ENCODE measurements at regions not wholly inside any gene's neighbourhood (a gene's known extent, or its start where the extent isn't known, plus 50 kb on each side); places are given as distances from the start of the nearest gene placed in this dataset.

DNA sequence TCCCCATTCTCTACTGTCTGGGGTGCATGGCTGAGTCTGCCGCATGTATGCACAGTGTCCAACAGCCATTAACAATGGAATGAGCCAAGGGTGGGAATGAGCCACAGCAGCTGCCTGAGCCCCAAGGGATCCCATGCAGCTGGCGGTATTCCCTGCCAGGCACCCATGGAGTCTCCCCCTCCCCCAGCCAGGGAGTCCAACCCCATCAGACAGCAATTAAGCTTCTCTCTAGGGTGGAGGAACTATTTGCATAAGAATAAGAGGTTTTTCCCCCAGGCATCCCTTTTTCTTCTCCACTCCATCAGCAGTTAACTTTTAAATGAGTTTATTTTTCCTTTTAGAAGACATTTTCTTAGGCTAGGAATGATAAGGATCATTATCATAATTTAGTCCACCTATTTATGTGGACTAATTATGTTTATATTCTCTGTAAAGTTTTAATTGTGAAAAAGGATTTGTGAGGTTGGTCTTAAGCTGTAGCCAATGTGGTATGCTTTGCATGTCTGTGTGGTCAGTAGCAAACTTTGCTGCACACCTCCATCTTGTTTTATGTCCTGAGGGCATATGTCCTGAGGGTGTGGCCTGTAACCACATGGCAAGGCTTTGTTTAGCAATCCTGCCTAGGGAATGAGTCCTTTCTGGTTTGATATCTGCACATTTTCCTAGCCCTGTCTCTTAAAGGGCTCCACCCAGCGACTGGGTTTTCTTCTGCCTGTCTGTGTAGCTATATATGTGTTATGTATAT, 158.9 kb upstream of the OLIG3 start:
- intact Hi-C loops (cut with micrococcal nuclease) = no loop called here
- DNase-seq = no peak
- no peaks in the 10 kb centered on the region for H3K27me3 ChIP-seq (ENCODE audit: low read depth)
- peaks cover 29% of the 10 kb centered on the region for H3K4me1 ChIP-seq
- no peak overlapping the region for H3K27ac ChIP-seq (replicated peaks)
- TF ChIP-seq, protein P1, sequence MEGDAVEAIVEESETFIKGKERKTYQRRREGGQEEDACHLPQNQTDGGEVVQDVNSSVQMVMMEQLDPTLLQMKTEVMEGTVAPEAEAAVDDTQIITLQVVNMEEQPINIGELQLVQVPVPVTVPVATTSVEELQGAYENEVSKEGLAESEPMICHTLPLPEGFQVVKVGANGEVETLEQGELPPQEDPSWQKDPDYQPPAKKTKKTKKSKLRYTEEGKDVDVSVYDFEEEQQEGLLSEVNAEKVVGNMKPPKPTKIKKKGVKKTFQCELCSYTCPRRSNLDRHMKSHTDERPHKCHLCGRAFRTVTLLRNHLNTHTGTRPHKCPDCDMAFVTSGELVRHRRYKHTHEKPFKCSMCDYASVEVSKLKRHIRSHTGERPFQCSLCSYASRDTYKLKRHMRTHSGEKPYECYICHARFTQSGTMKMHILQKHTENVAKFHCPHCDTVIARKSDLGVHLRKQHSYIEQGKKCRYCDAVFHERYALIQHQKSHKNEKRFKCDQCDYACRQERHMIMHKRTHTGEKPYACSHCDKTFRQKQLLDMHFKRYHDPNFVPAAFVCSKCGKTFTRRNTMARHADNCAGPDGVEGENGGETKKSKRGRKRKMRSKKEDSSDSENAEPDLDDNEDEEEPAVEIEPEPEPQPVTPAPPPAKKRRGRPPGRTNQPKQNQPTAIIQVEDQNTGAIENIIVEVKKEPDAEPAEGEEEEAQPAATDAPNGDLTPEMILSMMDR (IDR thresholded peaks at IDR 0.05; ENCODE audit: borderline replicate concordance) = no peak
- H3K4me3 ChIP-seq = no peak overlapping the region
- H3K36me3 ChIP-seq = no peaks in the 10 kb centered on the region
- peaks cover 39% of the 10 kb centered on the region for H3K9me3 ChIP-seq (replicated peaks)

DNA sequence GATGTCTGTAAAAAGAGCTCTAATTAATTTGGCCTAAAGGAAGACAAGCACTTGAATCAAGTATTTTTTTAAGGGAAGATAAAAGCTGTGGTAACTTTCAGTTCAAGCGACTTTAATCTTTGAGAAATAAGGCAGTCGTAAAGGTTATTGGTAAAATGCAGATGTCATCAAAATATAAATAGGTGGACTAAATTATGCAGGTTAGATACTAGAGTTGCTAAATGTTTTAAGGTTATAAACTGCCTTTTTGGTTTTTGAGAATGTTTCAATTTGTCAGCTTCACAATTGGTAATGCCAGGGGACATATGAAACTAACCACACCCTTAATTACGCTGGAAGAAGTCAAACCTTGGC, 159.5 kb upstream of the OLIG3 start:
- peaks cover 24% of the 10 kb centered on the region for H3K4me1 ChIP-seq
- TF ChIP-seq, protein P1 (IDR thresholded peaks at IDR 0.05; ENCODE audit: borderline replicate concordance) = no peak
- intact Hi-C loops (cut with micrococcal nuclease) = no loop called here
- H3K9me3 ChIP-seq (replicated peaks) = peaks cover 39% of the 10 kb centered on the region
- H3K36me3 ChIP-seq = no peaks in the 10 kb centered on the region
- no peak for DNase-seq
- H3K27me3 ChIP-seq (ENCODE audit: low read depth) = no peaks in the 10 kb centered on the region
- H3K4me3 ChIP-seq = no peak overlapping the region
- H3K27ac ChIP-seq (replicated peaks) = no peak overlapping the region

DNA sequence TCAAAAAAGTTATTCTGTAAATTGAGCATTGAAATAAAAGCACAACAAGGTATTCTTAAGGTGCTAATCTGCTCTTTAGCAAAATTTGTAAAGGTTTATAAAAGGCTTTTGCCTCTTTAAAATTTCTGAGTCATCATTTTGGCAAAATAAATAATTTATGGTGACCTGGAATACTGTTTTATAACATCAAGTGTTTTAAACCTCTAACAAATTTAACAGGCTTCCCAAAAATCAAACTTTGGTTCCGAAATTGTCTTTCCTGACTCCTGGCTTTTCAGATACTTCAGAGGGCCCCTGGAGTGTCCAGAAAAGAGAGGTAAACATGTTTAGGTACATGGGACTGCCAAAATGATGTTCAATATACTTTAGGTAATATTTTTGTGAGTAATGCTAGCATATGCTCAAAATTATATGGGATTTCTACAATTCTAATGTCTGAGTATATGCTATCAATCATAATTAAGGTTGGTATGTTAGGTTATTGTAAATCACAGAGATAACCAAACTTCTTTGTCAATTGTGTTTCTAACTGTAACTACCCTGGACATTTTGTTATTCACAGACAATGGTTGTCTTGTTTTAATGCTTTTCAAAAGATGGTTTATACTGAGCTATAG, 160.3 kb upstream of the OLIG3 start:
- H3K27ac ChIP-seq (replicated peaks) = no peak overlapping the region
- no peak for DNase-seq

DNA sequence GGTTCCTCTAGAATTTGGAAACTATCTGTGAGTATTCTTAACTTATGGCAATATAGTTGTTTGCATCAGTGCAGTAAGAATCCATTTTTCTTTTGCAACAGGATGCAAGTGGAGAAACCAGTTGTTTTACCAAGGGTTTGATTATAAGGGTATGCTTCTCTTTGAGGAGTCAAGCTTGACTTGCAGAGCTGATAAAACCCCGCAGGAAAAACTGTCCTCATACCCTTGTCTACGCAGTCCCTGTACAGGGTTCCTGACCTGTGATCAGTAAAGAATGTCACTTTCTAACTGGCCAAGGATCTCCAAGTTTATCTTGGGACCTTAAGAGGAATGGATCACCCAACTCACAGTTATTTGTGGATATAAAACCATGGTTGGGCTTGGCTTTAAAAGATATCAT, 161.1 kb upstream of the OLIG3 start:
- no peak overlapping the region for H3K4me3 ChIP-seq
- intact Hi-C loops (cut with micrococcal nuclease) = no loop called here
- H3K4me1 ChIP-seq = peaks cover 9% of the 10 kb centered on the region
- H3K27ac ChIP-seq (replicated peaks) = no peak overlapping the region
- H3K9me3 ChIP-seq (replicated peaks) = peaks cover 39% of the 10 kb centered on the region
- no peak for DNase-seq
- no peaks in the 10 kb centered on the region for H3K36me3 ChIP-seq
- TF ChIP-seq, protein P1 (IDR thresholded peaks at IDR 0.05; ENCODE audit: borderline replicate concordance) = no peak
- no peaks in the 10 kb centered on the region for H3K27me3 ChIP-seq (ENCODE audit: low read depth)

More for the DNA sequence above, 160.3 kb upstream of the OLIG3 start:
- intact Hi-C loops (cut with micrococcal nuclease) = no loop called here
- Histone ChIP-seq H3K9me3 (replicated peaks) (peaks cover 39% of the 10 kb centered on the region), H3K36me3 (no peaks in the 10 kb centered on the region), H3K4me3 (no peak overlapping the region), H3K4me1 (peaks cover 16% of the 10 kb centered on the region), H3K27me3 (ENCODE audit: low read depth) (no peaks in the 10 kb centered on the region)
- TF ChIP-seq, protein P1 (IDR thresholded peaks at IDR 0.05; ENCODE audit: borderline replicate concordance) = no peak

DNA sequence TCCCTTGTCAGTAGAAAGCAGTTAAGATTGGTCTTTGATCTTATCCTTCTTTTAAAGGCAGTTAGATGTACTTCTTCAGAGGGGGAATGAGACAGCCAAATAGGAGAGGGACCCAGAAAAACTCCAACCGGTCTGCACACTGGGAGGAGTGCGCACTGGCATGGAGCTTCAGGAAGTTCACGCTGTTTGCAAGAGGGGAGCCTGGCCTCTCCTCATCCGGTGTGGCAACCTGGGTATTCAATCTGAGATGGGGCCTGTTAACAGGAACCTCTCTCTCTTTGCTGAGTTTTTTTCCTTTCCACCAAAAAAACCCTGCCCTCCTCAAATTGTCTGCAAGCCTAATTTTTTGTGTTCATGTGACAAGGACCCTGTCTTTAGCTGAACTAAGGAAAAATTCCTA, 162.5 kb upstream of the OLIG3 start:
- H3K9me3 ChIP-seq (replicated peaks) = peaks cover 39% of the 10 kb centered on the region
- no peak overlapping the region for H3K4me3 ChIP-seq
- no peaks in the 10 kb centered on the region for H3K27me3 ChIP-seq (ENCODE audit: low read depth)
- no peaks in the 10 kb centered on the region for H3K4me1 ChIP-seq
- no peak for DNase-seq
- no peaks in the 10 kb centered on the region for H3K36me3 ChIP-seq
- TF ChIP-seq, protein P1 (IDR thresholded peaks at IDR 0.05; ENCODE audit: borderline replicate concordance) = no peak
- intact Hi-C loops (cut with micrococcal nuclease) = no loop called here
- H3K27ac ChIP-seq (replicated peaks) = no peak overlapping the region

All from left ventricle myocardium inferior (tissue), 1 donor.